BLaER1 (cell line): ENCODE measurements at regions not wholly inside any gene's neighbourhood (a gene's known extent, or its start where the extent isn't known, plus 50 kb on each side); places are given as distances from the start of the nearest gene placed in this dataset.

ENCODE experiments used
- H3K27ac ChIP-seq: shearing (Covaris generic); formaldehyde crosslinking; 2 replicates; pipeline ENCODE4 v1.8.1; 2022
- H3K27me3 ChIP-seq: shearing (Covaris generic); formaldehyde crosslinking; 2 replicates; pipeline ENCODE4 v1.8.1; 2022
- H3K36me3 ChIP-seq: shearing (Covaris generic); formaldehyde crosslinking; 2 replicates; pipeline ENCODE4 v1.8.1; 2022
- H3K4me1 ChIP-seq: shearing (Covaris generic); formaldehyde crosslinking; 2 replicates; pipeline ENCODE4 v1.8.1; 2022
- H3K4me2 ChIP-seq: shearing (Covaris generic); formaldehyde crosslinking; 2 replicates; pipeline ENCODE4 v1.8.1; 2022
- H3K4me3 ChIP-seq: shearing (Covaris generic); formaldehyde crosslinking; 2 replicates; pipeline ENCODE4 v1.8.1; 2022
- H3K9ac ChIP-seq: shearing (Covaris generic); formaldehyde crosslinking; 2 replicates; pipeline ENCODE4 v1.8.1; 2022
- H3K9me3 ChIP-seq: shearing (Covaris generic); formaldehyde crosslinking; 2 replicates; pipeline ENCODE4 v1.8.1; 2022
- H4K20me1 ChIP-seq: shearing (Covaris generic); formaldehyde crosslinking; 2 replicates; pipeline ENCODE4 v1.8.1; 2022
- Cebpa-rat ChIP-seq: shearing (Covaris generic); IDR thresholded peaks from 2 replicates; pipeline ENCODE4 v1.8.1; 2022

DNA sequence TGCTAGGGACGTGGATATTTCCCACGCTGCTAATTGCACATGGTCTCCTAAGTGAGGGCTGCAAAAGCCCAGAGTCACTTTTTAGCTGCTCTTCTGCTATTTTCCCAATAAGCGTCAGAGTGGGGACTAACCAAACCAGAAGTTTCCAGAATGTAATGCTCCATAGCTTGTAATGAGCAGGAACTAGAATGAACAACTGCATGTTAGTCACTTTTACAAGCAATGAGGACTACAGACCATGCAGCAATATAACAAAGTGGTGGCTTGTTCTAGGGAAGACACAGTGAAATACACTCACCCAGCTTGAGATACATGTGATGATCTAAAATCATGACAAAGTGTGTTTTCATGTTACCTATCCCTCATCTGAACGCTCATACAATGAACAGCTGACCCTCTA, 314.1 kb upstream of the SGK1 start:
- no peak for TF ChIP-seq Cebpa-rat
- Histone ChIP-seq H3K27ac (no peak overlapping the region), H4K20me1 (no peaks in the 10 kb centered on the region), H3K9me3 (peaks cover 7% of the 10 kb centered on the region; the same call in 1 of the 2 replicates), H3K4me2 (peak overlapping the region; percentile 71), H3K9ac (no peak overlapping the region), H3K4me3 (no peak overlapping the region), H3K27me3 (no peaks in the 10 kb centered on the region), H3K4me1 (peaks cover 43% of the 10 kb centered on the region), H3K36me3 (no peaks in the 10 kb centered on the region)

DNA sequence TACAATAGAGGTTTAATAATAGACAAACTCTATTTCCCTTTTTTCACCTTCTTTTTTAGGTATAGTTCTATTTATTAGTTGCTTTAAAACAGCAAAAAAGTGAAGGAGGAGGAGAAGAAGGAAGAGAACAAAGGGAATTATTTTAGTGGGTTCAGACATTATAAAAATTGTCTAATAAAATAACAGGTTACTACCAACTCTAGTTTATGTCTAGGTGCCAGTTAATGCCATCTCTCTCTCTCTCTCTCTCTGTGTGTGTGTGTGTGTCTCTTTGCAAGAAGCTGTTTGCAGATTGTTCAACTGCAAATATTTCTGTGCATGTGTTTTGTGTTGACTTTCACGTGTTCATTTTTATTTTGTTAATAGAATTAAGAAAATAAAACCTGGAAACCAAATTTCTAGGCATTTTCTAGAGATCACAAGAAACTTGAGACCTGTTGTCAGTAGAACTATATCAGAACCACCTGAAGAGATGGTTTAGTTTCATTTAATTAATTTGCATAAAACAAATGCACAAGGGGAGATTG, 313.5 kb upstream of the SGK1 start:
- Histone ChIP-seq H3K4me2 (peak overlapping the region; percentile 71), H4K20me1 (no peaks in the 10 kb centered on the region), H3K27ac (no peak overlapping the region)

GRCh38 chr6:134630508-134631121, 312.7 kb upstream of the SGK1 start:
- Histone ChIP-seq H3K36me3 (no peaks in the 10 kb centered on the region), H3K4me3 (no peak overlapping the region), H4K20me1 (no peaks in the 10 kb centered on the region), H3K4me1 (peaks cover 39% of the 10 kb centered on the region), H3K9ac (peak overlapping the region; percentile 28; the same call in 1 of the 2 replicates), H3K4me2 (peak overlapping the region; percentile 71), H3K9me3 (peaks cover 7% of the 10 kb centered on the region; the same call in 1 of the 2 replicates), H3K27ac (peak overlapping the region; percentile 19; the same call in 1 of the 2 replicates), H3K27me3 (no peaks in the 10 kb centered on the region)
- TF ChIP-seq Cebpa-rat = peak; percentile 65

More for the DNA sequence above, 313.5 kb upstream of the SGK1 start:
- Histone ChIP-seq H3K9me3 (peaks cover 7% of the 10 kb centered on the region; the same call in 1 of the 2 replicates), H3K4me3 (no peak overlapping the region), H3K9ac (no peak overlapping the region), H3K27me3 (no peaks in the 10 kb centered on the region), H3K4me1 (peaks cover 43% of the 10 kb centered on the region), H3K36me3 (no peaks in the 10 kb centered on the region)
- no peak for TF ChIP-seq Cebpa-rat

- no peaks in the 10 kb centered on the region for H3K27me3 ChIP-seq
- no peak overlapping the region for H3K4me2 ChIP-seq
- TF ChIP-seq Cebpa-rat = no peak
- H3K4me1 ChIP-seq = peaks cover 31% of the 10 kb centered on the region
- H4K20me1 ChIP-seq = no peaks in the 10 kb centered on the region
- H3K9me3 ChIP-seq = no peaks in the 10 kb centered on the region
- H3K4me3 ChIP-seq = no peak overlapping the region
- no peaks in the 10 kb centered on the region for H3K36me3 ChIP-seq
- H3K27ac ChIP-seq = no peak overlapping the region
- no peak overlapping the region for H3K9ac ChIP-seq
These were observed 310.2 kb upstream of the SGK1 start for GRCh38 chr6:134628154-134628553.

GRCh38 chr6:134627707-134628106, 309.8 kb upstream of the SGK1 start:
- Histone ChIP-seq H3K27me3 (no peaks in the 10 kb centered on the region), H3K4me1 (peaks cover 28% of the 10 kb centered on the region), H3K4me2 (no peak overlapping the region), H3K36me3 (no peaks in the 10 kb centered on the region), H3K9ac (no peak overlapping the region), H3K4me3 (no peak overlapping the region), H4K20me1 (no peaks in the 10 kb centered on the region), H3K9me3 (no peaks in the 10 kb centered on the region), H3K27ac (no peak overlapping the region)
- no peak for TF ChIP-seq Cebpa-rat

DNA sequence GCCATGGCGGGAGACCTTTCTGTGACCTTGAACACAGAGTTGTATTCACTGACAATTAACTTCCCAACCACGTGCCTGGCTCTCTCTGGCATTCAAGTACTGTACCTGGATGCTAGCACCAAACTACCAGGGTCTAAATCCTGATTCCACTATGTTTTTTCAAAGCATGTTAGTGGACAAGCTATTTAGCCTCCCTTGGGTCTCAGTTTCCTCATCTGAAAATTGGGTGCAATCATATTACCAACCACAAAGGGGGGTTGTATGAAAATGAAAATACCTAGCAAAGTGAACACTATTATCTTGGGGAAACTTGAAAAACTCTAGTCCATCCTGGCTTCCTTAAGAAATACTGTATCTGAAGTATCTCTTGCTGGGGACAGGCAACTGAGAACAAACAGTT, 308.7 kb upstream of the SGK1 start:
- Histone ChIP-seq H3K9me3 (no peaks in the 10 kb centered on the region), H3K9ac (no peak overlapping the region), H3K36me3 (no peaks in the 10 kb centered on the region), H3K4me3 (no peak overlapping the region), H3K27me3 (no peaks in the 10 kb centered on the region), H3K27ac (no peak overlapping the region), H4K20me1 (no peaks in the 10 kb centered on the region), H3K4me2 (no peak overlapping the region), H3K4me1 (peaks cover 16% of the 10 kb centered on the region)
- no peak for TF ChIP-seq Cebpa-rat

GRCh38 chr6:134626086-134626485, 308.2 kb upstream of the SGK1 start:
- Histone ChIP-seq H3K4me2 (no peak overlapping the region), H3K9ac (no peak overlapping the region), H3K9me3 (no peaks in the 10 kb centered on the region), H4K20me1 (no peaks in the 10 kb centered on the region), H3K27me3 (no peaks in the 10 kb centered on the region), H3K4me1 (peaks cover 11% of the 10 kb centered on the region), H3K4me3 (no peak overlapping the region), H3K36me3 (no peaks in the 10 kb centered on the region), H3K27ac (no peak overlapping the region)
- no peak for TF ChIP-seq Cebpa-rat

DNA sequence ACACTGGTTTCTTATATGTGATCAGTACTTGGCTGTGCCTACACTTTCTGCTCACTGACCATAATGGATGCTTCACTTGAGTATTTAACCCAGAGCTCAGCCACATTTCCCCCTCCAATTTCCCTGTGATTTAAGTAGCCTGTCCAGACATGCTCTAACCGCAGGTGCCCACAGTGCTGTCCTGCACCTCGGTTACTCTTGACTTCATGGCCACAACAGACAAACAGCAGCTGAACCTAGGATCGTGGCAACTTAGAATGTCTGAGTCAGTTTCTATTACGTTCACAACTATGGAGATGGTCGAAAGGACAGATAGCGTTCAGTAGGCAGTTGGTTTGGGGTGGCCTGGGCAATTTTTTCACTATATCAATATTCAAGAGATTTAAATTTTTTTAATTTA, 306.9 kb upstream of the SGK1 start:
- no peaks in the 10 kb centered on the region for H3K4me1 ChIP-seq
- no peaks in the 10 kb centered on the region for H4K20me1 ChIP-seq
- no peaks in the 10 kb centered on the region for H3K27me3 ChIP-seq
- no peak for TF ChIP-seq Cebpa-rat
- no peaks in the 10 kb centered on the region for H3K9me3 ChIP-seq
- H3K36me3 ChIP-seq = no peaks in the 10 kb centered on the region
- H3K4me3 ChIP-seq = no peak overlapping the region
- no peak overlapping the region for H3K27ac ChIP-seq
- H3K9ac ChIP-seq = no peak overlapping the region
- no peak overlapping the region for H3K4me2 ChIP-seq

DNA sequence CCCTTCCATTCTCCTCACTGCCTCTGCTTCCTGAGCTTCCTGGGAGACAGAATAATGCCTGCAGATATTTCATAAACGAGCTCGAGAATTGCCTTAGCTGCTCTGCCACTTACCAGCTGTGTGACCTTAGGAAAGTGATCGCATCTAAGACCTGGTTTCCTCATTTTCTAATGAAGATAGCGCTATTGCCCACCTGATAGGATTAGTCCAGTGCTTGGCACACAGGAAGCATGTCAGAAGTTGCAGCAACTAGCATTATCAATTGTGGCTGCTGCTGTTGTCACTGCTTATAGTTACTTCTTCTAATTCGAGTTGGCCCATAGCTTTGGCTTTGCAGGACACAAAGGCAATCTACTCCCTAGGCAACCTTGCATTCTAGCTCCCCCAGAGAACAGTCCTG, 305.5 kb upstream of the SGK1 start:
- H3K27ac ChIP-seq = no peak overlapping the region
- H3K9me3 ChIP-seq = no peaks in the 10 kb centered on the region
- no peak overlapping the region for H3K9ac ChIP-seq
- H3K4me3 ChIP-seq = no peak overlapping the region
- H3K27me3 ChIP-seq = no peaks in the 10 kb centered on the region
- no peak for TF ChIP-seq Cebpa-rat
- H3K4me2 ChIP-seq = no peak overlapping the region
- no peaks in the 10 kb centered on the region for H3K36me3 ChIP-seq
- no peaks in the 10 kb centered on the region for H4K20me1 ChIP-seq
- H3K4me1 ChIP-seq = no peaks in the 10 kb centered on the region

- Histone ChIP-seq H3K9me3 (no peaks in the 10 kb centered on the region), H3K4me3 (no peak overlapping the region), H3K36me3 (no peaks in the 10 kb centered on the region), H3K27ac (no peak overlapping the region), H3K4me2 (no peak overlapping the region), H3K27me3 (no peaks in the 10 kb centered on the region), H3K9ac (no peak overlapping the region), H3K4me1 (no peaks in the 10 kb centered on the region), H4K20me1 (no peaks in the 10 kb centered on the region)
- no peak for TF ChIP-seq Cebpa-rat
These were observed 304.7 kb upstream of the SGK1 start for GRCh38 chr6:134622382-134623173.
